ENCODE measurements at regions not wholly inside any gene's neighbourhood (a gene's known extent, or its start where the extent isn't known, plus 50 kb on each side); places are given as distances from the start of the nearest gene placed in this dataset.

DNA sequence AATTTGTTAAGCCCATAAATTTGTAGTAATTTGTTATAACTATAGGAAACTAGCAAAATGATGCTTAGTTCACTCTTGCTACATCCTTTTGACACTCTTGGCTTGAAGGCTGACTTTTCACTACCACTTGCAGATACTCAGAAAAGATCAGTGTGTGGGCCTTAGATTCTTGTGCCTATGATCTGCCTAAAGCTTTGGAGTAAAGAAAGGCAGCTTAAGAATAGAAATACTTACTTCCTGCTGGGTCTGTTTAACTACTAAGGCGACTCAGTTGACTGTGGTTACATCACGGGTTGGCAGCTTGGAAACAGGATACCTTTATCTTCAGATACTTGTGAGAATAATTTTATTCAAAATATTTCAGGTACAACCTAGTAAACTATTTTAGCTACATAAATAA, 201.4 kb upstream of the FMR1 start:
- in situ Hi-C loops (cut with HindIII; ENCODE audit: low pct_unique_long_range_greater_than_20kb, low sequenced_read_pairs): no loop called here
- no TSS peak for BruUV-seq (replicated peaks)
- H3K4me3 ChIP-seq (ENCODE audit: low read depth in 2 of 2, low read length in 2 of 2): no peak overlapping the region
- no peaks in the 10 kb centered on the region for H3K9me3 ChIP-seq (ENCODE audit: control insufficient read depth, insufficient read depth, low read depth, low read length)
- DNase-seq (ENCODE audit: low read depth, low spot score) (no peak), ATAC-seq (no peak)
- intact Hi-C loops (cut with micrococcal nuclease; ENCODE audit: unreplicated experiment): no loop called here
- H3K36me3 ChIP-seq (ENCODE audit: control insufficient read depth, insufficient read depth, low read length): no peaks in the 10 kb centered on the region
- H3K27me3 ChIP-seq (ENCODE audit: control insufficient read depth, insufficient read depth, low read length): no peaks in the 10 kb centered on the region
- ChIA-PET POLR2A (no interaction called here), CTCF (no interaction called here)
- TF ChIP-seq CTCF (IDR thresholded peaks at IDR 0.05): no peak
- no peak for TF ChIP-seq POLR2AphosphoS5 (IDR thresholded peaks at IDR 0.05; ENCODE audit: low read depth, low read length)
- TF ChIP-seq REST (IDR thresholded peaks at IDR 0.05; ENCODE audit: insufficient read depth in 1 of 2, low read depth in 2 of 2, low read length in 1 of 2): no peak
- TF ChIP-seq SIN3A (IDR thresholded peaks at IDR 0.05; ENCODE audit: borderline replicate concordance, insufficient read depth, low read depth, low read length): no peak
- TF ChIP-seq TCF7L2 (IDR thresholded peaks at IDR 0.05; ENCODE audit: low read depth, low read length): no peak
- no peaks in the 10 kb centered on the region for H3K4me1 ChIP-seq (ENCODE audit: control insufficient read depth, insufficient read depth, low read length)
- no peak overlapping the region for H3K27ac ChIP-seq (ENCODE audit: low read length)

DNA sequence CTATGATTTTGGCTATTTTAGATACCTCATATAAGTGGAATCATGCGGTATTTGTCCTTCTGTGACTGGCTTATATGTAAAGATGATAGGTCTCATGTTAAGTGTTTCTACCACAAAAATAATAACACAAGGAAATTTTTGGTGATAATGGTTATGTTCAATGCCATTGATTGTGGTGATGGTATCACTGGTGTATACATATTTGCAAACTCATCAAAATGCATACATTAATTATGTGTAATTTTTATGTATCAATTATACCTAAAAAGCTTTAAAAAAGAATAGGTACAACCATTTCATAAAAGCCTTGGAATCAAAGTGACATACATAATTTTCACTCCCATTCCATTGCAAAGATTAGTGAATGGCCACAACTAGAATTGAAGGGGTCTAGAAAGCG, 178.3 kb upstream of the FMR1 start:
- no peak for TF ChIP-seq CTCF (IDR thresholded peaks at IDR 0.05)
- TF ChIP-seq SIN3A (IDR thresholded peaks at IDR 0.05; ENCODE audit: borderline replicate concordance, insufficient read depth, low read depth, low read length): no peak
- TF ChIP-seq REST (IDR thresholded peaks at IDR 0.05; ENCODE audit: insufficient read depth in 1 of 2, low read depth in 2 of 2, low read length in 1 of 2): no peak
- no peak for TF ChIP-seq POLR2AphosphoS5 (IDR thresholded peaks at IDR 0.05; ENCODE audit: low read depth, low read length)
- no peak for TF ChIP-seq TCF7L2 (IDR thresholded peaks at IDR 0.05; ENCODE audit: low read depth, low read length)
- BruUV-seq (replicated peaks): no TSS peak
- POLR2A ChIA-PET: no interaction called here

More for the DNA sequence above, 178.3 kb upstream of the FMR1 start:
- in situ Hi-C loops (cut with HindIII; ENCODE audit: low pct_unique_long_range_greater_than_20kb, low sequenced_read_pairs) (no loop called here), intact Hi-C loops (cut with micrococcal nuclease; ENCODE audit: unreplicated experiment) (no loop called here)
- DNase-seq (ENCODE audit: low read depth, low spot score): no peak
- Histone ChIP-seq H3K27ac (ENCODE audit: low read length) (no peak overlapping the region), H3K9me3 (ENCODE audit: control insufficient read depth, insufficient read depth, low read depth, low read length) (no peaks in the 10 kb centered on the region), H3K4me1 (ENCODE audit: control insufficient read depth, insufficient read depth, low read length) (no peaks in the 10 kb centered on the region), H3K36me3 (ENCODE audit: control insufficient read depth, insufficient read depth, low read length) (no peaks in the 10 kb centered on the region), H3K27me3 (ENCODE audit: control insufficient read depth, insufficient read depth, low read length) (no peaks in the 10 kb centered on the region), H3K4me3 (ENCODE audit: low read depth in 2 of 2, low read length in 2 of 2) (no peak overlapping the region)
- no peak for ATAC-seq
- CTCF ChIA-PET: no interaction called here

Data from Panc1 (cell line).